Suprapubic skin (tissue), 4 donors: ENCODE measurements at regions not wholly inside any gene's neighbourhood (a gene's known extent, or its start where the extent isn't known, plus 50 kb on each side); places are given as distances from the start of the nearest gene placed in this dataset.

Source experiments
- DNase-seq, 2 donors: peaks; one replicate each; pipeline ENCODE4 v3.0.0-alpha.2; 2019; ENCODE audit warnings: low spot score in 2 of 2
- H3K27ac ChIP-seq: fragments of 200-600 bp; sonication (generic); one replicate; pipeline ENCODE4 v1.5.1; 2019
- H3K27me3 ChIP-seq: fragments of 200-600 bp; sonication (generic); one replicate; pipeline ENCODE4 v1.5.1; 2019
- H3K36me3 ChIP-seq: fragments of 200-600 bp; sonication (generic); one replicate; pipeline ENCODE4 v1.5.1; 2019
- H3K4me1 ChIP-seq: fragments of 200-600 bp; sonication (generic); one replicate; pipeline ENCODE4 v1.5.1; 2019
- H3K4me3 ChIP-seq: fragments of 200-600 bp; sonication (generic); one replicate; pipeline ENCODE4 v1.5.1; 2019; ENCODE audit warnings: mild to moderate bottlenecking
- H3K9me3 ChIP-seq: fragments of 200-600 bp; sonication (generic); one replicate; pipeline ENCODE4 v1.5.1; 2019
- CTCF ChIP-seq, 2 donors: fragments of 200-600 bp in 1 of 2; fragments of 450-650 bp in 1 of 2; sonication (generic) in 1 of 2; IDR thresholded peaks; one replicate each; pipeline ENCODE4 v1.5.1; 2016 to 2019; ENCODE audit warnings: antibody characterized with exemption in 2 of 2, mild to moderate bottlenecking in 1 of 2, moderate library complexity in 1 of 2
- EP300 ChIP-seq: sonication (generic); formaldehyde crosslinking; IDR thresholded peaks from one replicate; pipeline ENCODE4 v1.6.1; 2017; ENCODE audit warnings: antibody characterized with exemption
- POLR2A ChIP-seq, 2 donors: fragments of 450-650 bp; IDR thresholded peaks; one replicate each; pipeline ENCODE4 v1.6.1; 2017; ENCODE audit warnings: antibody characterized with exemption in 2 of 2, mild to moderate bottlenecking in 2 of 2, moderate library complexity in 2 of 2
- POLR2AphosphoS5 ChIP-seq, 3 donors: sonication (generic); formaldehyde crosslinking; IDR thresholded peaks; one replicate each; pipeline ENCODE4 v1.6.1; 2017; ENCODE audit warnings: antibody characterized with exemption in 3 of 3
- WGBS: methylation state at CpG from one replicate; pipeline ENCODE4 v1.1.5; 2018; 5-methylcytosine and 5-hydroxymethylcytosine counted together

- Histone ChIP-seq H3K27ac (no peak overlapping the region), H3K4me3 (no peak overlapping the region), H3K36me3 (no peaks in the 10 kb centered on the region), H3K4me1 (no peaks in the 10 kb centered on the region), H3K9me3 (no peaks in the 10 kb centered on the region), H3K27me3 (no peaks in the 10 kb centered on the region)
- TF ChIP-seq POLR2A (IDR thresholded peaks at IDR 0.05) (no peak), CTCF (IDR thresholded peaks at IDR 0.05) (no peak), EP300 (no peak), POLR2AphosphoS5 (IDR thresholded peaks at IDR 0.05) (no peak)
- 81% methylated on average over 3 of the region's 3 CpGs for WGBS
- no peak for DNase-seq
Observed at GRCh38 chr6:80946402-80946801, 806.1 kb downstream of the TENT5A start.

- no peak for TF ChIP-seq POLR2A (IDR thresholded peaks at IDR 0.05)
- TF ChIP-seq POLR2AphosphoS5 (IDR thresholded peaks at IDR 0.05), result no peak
- TF ChIP-seq EP300, result no peak
- no peak for TF ChIP-seq CTCF (IDR thresholded peaks at IDR 0.05)
- Histone ChIP-seq H3K4me3 (no peak overlapping the region), H3K27ac (no peak overlapping the region), H3K27me3 (no peaks in the 10 kb centered on the region), H3K9me3 (no peaks in the 10 kb centered on the region), H3K4me1 (no peaks in the 10 kb centered on the region), H3K36me3 (no peaks in the 10 kb centered on the region)
- 74% methylated on average over 1 of the region's 1 CpG for WGBS
- DNase-seq, result no peak
Observed at GRCh38 chr6:80942911-80943310, 809.6 kb downstream of the TENT5A start.

GRCh38 chr6:80940976-80941375 is 811.5 kb downstream of the TENT5A start:
- WGBS, result 74% methylated on average over 1 of the region's 1 CpG
- no peaks in the 10 kb centered on the region for H3K4me1 ChIP-seq
- TF ChIP-seq CTCF (IDR thresholded peaks at IDR 0.05) (no peak), POLR2A (IDR thresholded peaks at IDR 0.05) (no peak), EP300 (no peak), POLR2AphosphoS5 (IDR thresholded peaks at IDR 0.05) (no peak)

GRCh38 chr6:80940571-80940970 is 811.9 kb downstream of the TENT5A start:
- Histone ChIP-seq H3K27me3 (no peaks in the 10 kb centered on the region), H3K4me3 (no peak overlapping the region), H3K4me1 (no peaks in the 10 kb centered on the region), H3K36me3 (no peaks in the 10 kb centered on the region), H3K27ac (no peak overlapping the region), H3K9me3 (no peaks in the 10 kb centered on the region)
- no peak for DNase-seq
- no peak for TF ChIP-seq POLR2AphosphoS5 (IDR thresholded peaks at IDR 0.05)
- no peak for TF ChIP-seq CTCF (IDR thresholded peaks at IDR 0.05)
- TF ChIP-seq EP300, result no peak
- no peak for TF ChIP-seq POLR2A (IDR thresholded peaks at IDR 0.05)
- WGBS, result 39% methylated on average over 1 of the region's 1 CpG

More at GRCh38 chr6:80940976-80941375, 811.5 kb downstream of the TENT5A start:
- Histone ChIP-seq H3K9me3 (no peaks in the 10 kb centered on the region), H3K36me3 (no peaks in the 10 kb centered on the region), H3K27ac (no peak overlapping the region), H3K27me3 (no peaks in the 10 kb centered on the region), H3K4me3 (no peak overlapping the region)
- no peak for DNase-seq

- no peaks in the 10 kb centered on the region for H3K27me3 ChIP-seq
- no peaks in the 10 kb centered on the region for H3K36me3 ChIP-seq
- no peak overlapping the region for H3K27ac ChIP-seq
- H3K9me3 ChIP-seq, result no peaks in the 10 kb centered on the region
- DNase-seq, result no peak
- no peak overlapping the region for H3K4me3 ChIP-seq
- TF ChIP-seq EP300 (no peak), CTCF (IDR thresholded peaks at IDR 0.05) (no peak), POLR2A (IDR thresholded peaks at IDR 0.05) (no peak), POLR2AphosphoS5 (IDR thresholded peaks at IDR 0.05) (no peak)
- H3K4me1 ChIP-seq, result no peaks in the 10 kb centered on the region
Observed at GRCh38 chr6:80939898-80940297, 812.6 kb downstream of the TENT5A start.
